ENCODE measurements at regions not wholly inside any gene's neighbourhood (a gene's known extent, or its start where the extent isn't known, plus 50 kb on each side); places are given as distances from the start of the nearest gene placed in this dataset.

- TF ChIP-seq CTCF (IDR thresholded peaks at IDR 0.05) (no peak), EZH2 (IDR thresholded peaks at IDR 0.05) (no peak)
Measured at GRCh38 chr11:97355230-97355629, 965.4 kb downstream of the JRKL start.
